H1 (cell line): ENCODE measurements at regions not wholly inside any gene's neighbourhood (a gene's known extent, or its start where the extent isn't known, plus 50 kb on each side); places are given as distances from the start of the nearest gene placed in this dataset.

ENCODE experiments used
- JUND ChIP-seq: IDR thresholded peaks from 2 replicates; pipeline ENCODE4 v1.6.1; 2011; ENCODE audit warnings: mild to moderate bottlenecking, improper control_type of control experiment, low read length
- MAX ChIP-seq: IDR thresholded peaks from 2 replicates; pipeline ENCODE4 v1.6.1; 2012; ENCODE audit warnings: inconsistent platforms
- SAP30 ChIP-seq: fragments of 300-600 bp; sonication (generic); IDR thresholded peaks from 2 replicates; pipeline ENCODE4 v1.7.1; 2012; ENCODE audit warnings: low read length, moderate library complexity, mild to moderate bottlenecking, inconsistent platforms; ENCODE audit not compliant: insufficient read depth, insufficient replicate concordance

- TF ChIP-seq MAX (no peak), JUND (no peak), SAP30 (no peak)
These were observed 163.2 kb downstream of the RSL24D1 start (continued) for GRCh38 chr15:55033574-55033973.
